Calu3 (cell line): ENCODE measurements at regions not wholly inside any gene's neighbourhood (a gene's known extent, or its start where the extent isn't known, plus 50 kb on each side); places are given as distances from the start of the nearest gene placed in this dataset.
"Not testable (repeated sequence)": the region's sequence is repeated elsewhere in the genome, so short reads cannot be mapped to it uniquely, and the experiment has no call there.

Experiments
- BruUV-seq: library from RNA; stranded (reverse); fragments of 400-500 nt; replicated peaks from 2 replicates; lab custom pipeline; 2021; lab: Mats Ljungman, UMichigan
- CTCF ChIA-PET: fragments of 300-600 bp; sonication (Branson Sonifier 250); formaldehyde crosslinking; loops from one replicate; lab custom pipeline; 2022; ENCODE audit warnings: antibody characterized with exemption; lab: Charles Lee
- DNase-seq: peaks from one replicate; pipeline ENCODE4 v3.0.0; 2022
- H3K27ac Mint-ChIP-seq: one replicate; pipeline ENCODE4 v1.8.0; 2022; ENCODE audit warnings: mixed read lengths; ENCODE audit not compliant: unreplicated experiment
- H3K27me3 Mint-ChIP-seq: one replicate; pipeline ENCODE4 v1.8.0; 2022; ENCODE audit warnings: mixed read lengths; ENCODE audit not compliant: unreplicated experiment
- H3K36me3 Mint-ChIP-seq: one replicate; pipeline ENCODE4 v1.8.0; 2022; ENCODE audit warnings: mild to moderate bottlenecking, moderate library complexity, mixed read lengths; ENCODE audit not compliant: insufficient read depth, unreplicated experiment
- H3K4me1 Mint-ChIP-seq: one replicate; pipeline ENCODE4 v1.8.0; 2022; ENCODE audit warnings: mild to moderate bottlenecking, low read depth, mixed read lengths; ENCODE audit not compliant: unreplicated experiment
- H3K4me3 Mint-ChIP-seq: one replicate; pipeline ENCODE4 v1.8.0; 2022; ENCODE audit warnings: mild to moderate bottlenecking, low read depth, moderate library complexity, mixed read lengths; ENCODE audit not compliant: unreplicated experiment
- H3K9me3 Mint-ChIP-seq: one replicate; pipeline ENCODE4 v1.8.0; 2022; ENCODE audit warnings: low read depth, mixed read lengths; ENCODE audit not compliant: unreplicated experiment
- intact Hi-C: fragments of 100-400 bp; cut with micrococcal nuclease; formaldehyde crosslinking; loops from one replicate; pipeline ENCODE4 v1.10.0; 2022; ENCODE audit not compliant: unreplicated experiment
- TF ChIP-seq, protein P1 (sequence below): fragments of 200-600 bp; IDR thresholded peaks from one replicate; pipeline ENCODE4 v1.8.0; 2022; ENCODE audit warnings: antibody characterized with exemption; ENCODE audit not compliant: unreplicated experiment

DNA sequence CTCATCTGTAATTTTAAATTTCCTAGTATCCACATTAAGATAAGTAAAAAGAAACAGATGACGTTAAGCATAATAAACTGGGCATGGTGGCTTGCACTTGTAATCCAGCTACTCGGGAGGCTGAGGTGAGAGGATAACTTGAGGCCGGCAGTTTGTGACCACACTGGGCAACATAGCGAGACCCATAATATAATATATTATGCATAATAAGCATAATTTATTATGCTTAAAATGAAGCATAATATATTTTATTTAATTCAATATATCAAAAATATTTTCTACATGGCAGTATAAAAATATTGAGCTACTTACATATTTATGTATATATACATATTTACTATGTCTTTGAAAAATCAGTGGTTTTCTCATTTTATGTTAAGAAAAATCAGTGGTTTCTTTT lies 128.3 kb downstream of the GOSR1 start:
- H3K9me3 Mint-ChIP-seq: no peaks in the 10 kb centered on the region

DNA sequence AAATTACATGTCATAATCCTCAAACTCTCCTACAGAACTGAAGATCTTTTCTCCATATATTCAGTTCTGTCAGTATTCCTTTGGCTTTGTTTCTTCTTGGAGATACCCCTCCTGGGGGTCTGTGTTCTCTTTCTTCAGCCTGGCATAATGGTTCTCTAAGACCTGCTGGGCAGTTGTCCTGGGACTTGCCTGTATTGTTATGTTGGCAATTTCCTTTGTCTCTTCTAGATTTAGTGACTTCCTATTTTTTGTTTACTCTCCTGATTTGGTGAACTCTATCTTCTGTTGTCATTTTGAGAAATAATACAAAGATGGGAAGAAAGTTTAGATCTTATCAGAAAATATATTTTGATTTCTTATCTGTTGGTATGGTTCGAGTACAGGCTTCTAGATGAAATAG lies 127.8 kb downstream of the GOSR1 start:
- H3K27me3 Mint-ChIP-seq: no peaks in the 10 kb centered on the region
- CTCF ChIA-PET: no interaction called here
- H3K36me3 Mint-ChIP-seq: peaks cover 15% of the 10 kb centered on the region
- no TSS peak for BruUV-seq
- DNase-seq: no peak
- H3K4me1 Mint-ChIP-seq: peaks cover 16% of the 10 kb centered on the region
- H3K27ac Mint-ChIP-seq: no peak overlapping the region
- H3K9me3 Mint-ChIP-seq: no peaks in the 10 kb centered on the region
- intact Hi-C loops: no loop called here
- TF ChIP-seq, protein P1, sequence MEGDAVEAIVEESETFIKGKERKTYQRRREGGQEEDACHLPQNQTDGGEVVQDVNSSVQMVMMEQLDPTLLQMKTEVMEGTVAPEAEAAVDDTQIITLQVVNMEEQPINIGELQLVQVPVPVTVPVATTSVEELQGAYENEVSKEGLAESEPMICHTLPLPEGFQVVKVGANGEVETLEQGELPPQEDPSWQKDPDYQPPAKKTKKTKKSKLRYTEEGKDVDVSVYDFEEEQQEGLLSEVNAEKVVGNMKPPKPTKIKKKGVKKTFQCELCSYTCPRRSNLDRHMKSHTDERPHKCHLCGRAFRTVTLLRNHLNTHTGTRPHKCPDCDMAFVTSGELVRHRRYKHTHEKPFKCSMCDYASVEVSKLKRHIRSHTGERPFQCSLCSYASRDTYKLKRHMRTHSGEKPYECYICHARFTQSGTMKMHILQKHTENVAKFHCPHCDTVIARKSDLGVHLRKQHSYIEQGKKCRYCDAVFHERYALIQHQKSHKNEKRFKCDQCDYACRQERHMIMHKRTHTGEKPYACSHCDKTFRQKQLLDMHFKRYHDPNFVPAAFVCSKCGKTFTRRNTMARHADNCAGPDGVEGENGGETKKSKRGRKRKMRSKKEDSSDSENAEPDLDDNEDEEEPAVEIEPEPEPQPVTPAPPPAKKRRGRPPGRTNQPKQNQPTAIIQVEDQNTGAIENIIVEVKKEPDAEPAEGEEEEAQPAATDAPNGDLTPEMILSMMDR: no peak
- H3K4me3 Mint-ChIP-seq: no peak overlapping the region

More for the DNA sequence above, 128.3 kb downstream of the GOSR1 start:
- intact Hi-C loops: no loop called here
- Mint-ChIP-seq H3K27me3 (no peaks in the 10 kb centered on the region), H3K4me1 (peaks cover 16% of the 10 kb centered on the region), H3K4me3 (no peak overlapping the region), H3K36me3 (peaks cover 10% of the 10 kb centered on the region), H3K27ac (no peak overlapping the region)
- CTCF ChIA-PET: no interaction called here
- TF ChIP-seq, protein P1: no peak
- DNase-seq: no peak
- BruUV-seq: no TSS peak

DNA sequence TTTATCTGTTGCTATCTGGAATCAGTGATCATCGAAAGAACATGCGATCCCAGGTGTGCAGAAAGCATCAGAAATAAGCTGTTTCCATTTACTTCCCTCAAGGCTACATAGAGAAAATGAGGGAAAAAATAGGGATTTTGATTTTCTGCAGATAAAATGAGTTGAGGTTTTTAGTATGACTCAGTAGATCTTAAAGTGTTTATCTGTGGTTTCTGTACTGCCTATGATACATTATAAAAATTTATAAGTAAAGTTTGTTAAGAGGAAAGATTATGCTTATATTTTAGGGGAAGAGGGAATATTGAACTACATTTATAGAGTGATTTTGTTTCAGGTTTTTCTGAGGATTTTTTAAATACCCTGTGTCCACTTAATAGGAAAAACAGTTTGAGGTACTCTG lies 125.2 kb downstream of the GOSR1 start:
- H3K4me3 Mint-ChIP-seq: peak overlapping the region; percentile 98
- H3K4me1 Mint-ChIP-seq: peaks cover 16% of the 10 kb centered on the region
- peak overlapping the region; percentile 30 for H3K27ac Mint-ChIP-seq
- CTCF ChIA-PET, BruUV-seq, DNase-seq, H3K9me3 Mint-ChIP-seq, H3K27me3 Mint-ChIP-seq, intact Hi-C loops: not testable (repeated sequence)
- H3K36me3 Mint-ChIP-seq: peaks cover 18% of the 10 kb centered on the region

DNA sequence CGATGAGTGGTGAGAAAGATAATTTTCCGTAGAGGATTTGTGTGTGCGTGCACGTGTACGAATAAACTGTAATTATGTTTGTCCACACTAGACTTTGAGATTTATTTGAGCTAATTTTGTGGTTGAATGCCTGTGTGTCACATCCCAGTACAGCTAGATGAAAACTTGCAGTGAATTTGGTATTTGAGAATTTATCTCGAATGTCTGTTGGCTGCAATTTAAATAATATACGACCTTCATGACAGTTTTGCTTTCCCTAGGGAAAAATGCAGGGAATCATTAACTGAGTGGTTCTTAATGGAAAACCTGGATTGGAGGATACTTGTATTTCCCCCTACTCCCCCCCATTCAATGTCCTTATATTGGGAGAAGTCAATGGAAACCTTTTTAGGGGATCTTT lies 124.8 kb downstream of the GOSR1 start:
- peak overlapping the region; percentile 98 for H3K4me3 Mint-ChIP-seq
- H3K27ac Mint-ChIP-seq: peak overlapping the region; percentile 30
- H3K27me3 Mint-ChIP-seq, DNase-seq, intact Hi-C loops, H3K9me3 Mint-ChIP-seq, CTCF ChIA-PET: not testable (repeated sequence)
- TSS peak; percentile 31 for BruUV-seq
- peaks cover 16% of the 10 kb centered on the region for H3K4me1 Mint-ChIP-seq
- H3K36me3 Mint-ChIP-seq: peaks cover 18% of the 10 kb centered on the region

DNA sequence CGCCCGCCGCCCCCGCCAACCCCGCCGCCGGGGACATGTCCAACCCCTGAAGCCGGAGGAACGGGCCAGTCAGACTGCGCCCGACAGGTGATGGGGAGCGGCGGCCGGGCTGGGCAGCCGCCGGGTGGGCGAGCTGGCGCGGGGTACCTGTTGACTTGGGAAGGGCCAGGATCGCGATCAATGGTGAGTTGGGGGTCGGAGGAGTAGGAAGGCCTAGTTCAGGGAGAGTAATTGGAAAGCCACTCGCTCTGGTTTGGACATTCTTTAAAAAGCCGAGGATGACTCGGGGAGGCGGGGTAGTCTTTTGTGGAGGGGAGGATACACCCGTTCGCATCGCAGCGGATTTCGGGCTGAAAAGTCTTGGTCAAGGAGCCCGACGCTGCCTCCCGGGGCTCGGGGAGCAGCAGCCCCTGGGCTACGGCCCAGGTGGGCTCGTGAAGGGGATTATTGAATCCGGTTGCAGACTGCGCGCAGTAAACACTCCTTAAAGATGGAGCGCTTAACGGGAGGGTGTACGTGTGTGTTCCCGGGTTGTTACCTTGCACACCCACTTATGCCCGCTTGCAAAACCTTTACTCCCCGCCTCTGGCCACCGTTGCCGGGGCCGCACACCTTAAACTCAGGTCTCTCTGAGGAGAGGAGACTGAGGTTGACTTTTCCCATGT lies 123.8 kb downstream of the GOSR1 start:
- Mint-ChIP-seq H3K4me3 (peak overlapping the region; percentile 98), H3K36me3 (peaks cover 18% of the 10 kb centered on the region), H3K9me3 (no peaks in the 10 kb centered on the region), H3K27ac (peak overlapping the region; percentile 78), H3K4me1 (peaks cover 16% of the 10 kb centered on the region), H3K27me3 (no peaks in the 10 kb centered on the region)
- TF ChIP-seq, protein P1: no peak
- CTCF ChIA-PET: interaction anchor here (0.8 kb wide), 1 partner anchor 124 kb away, joined by 3 read pairs; no protein-coding TSS in a partner anchor
- no TSS peak for BruUV-seq
- intact Hi-C loops: no loop called here
- no peak for DNase-seq
